HEK293 (cell line): ENCODE measurements at regions not wholly inside any gene's neighbourhood (a gene's known extent, or its start where the extent isn't known, plus 50 kb on each side); places are given as distances from the start of the nearest gene placed in this dataset.

Experiments
- BCL11A ChIP-seq: fragments of 450-650 bp; formaldehyde crosslinking; IDR thresholded peaks from 2 replicates; pipeline ENCODE4 v1.5.1; 2016; ENCODE audit warnings: low read depth, missing biosample characterization, missing genetic modification characterization
- ELK4 ChIP-seq: IDR thresholded peaks from 2 replicates; pipeline ENCODE4 v1.6.1; 2011; ENCODE audit warnings: mild to moderate bottlenecking, low read depth, low read length, borderline replicate concordance
- ZNF16 ChIP-seq: fragments of 450-650 bp; formaldehyde crosslinking; IDR thresholded peaks from 2 replicates; pipeline ENCODE4 v1.5.1; 2016; ENCODE audit warnings: low read depth, missing biosample characterization, missing genetic modification characterization
- ZNF335 ChIP-seq: fragments of 450-650 bp; formaldehyde crosslinking; conservative IDR thresholded peaks from 2 replicates; pipeline ENCODE4 v1.5.1; 2016; ENCODE audit warnings: missing biosample characterization, missing genetic modification characterization
- ZNF398 ChIP-seq: fragments of 450-650 bp; formaldehyde crosslinking; IDR thresholded peaks from 2 replicates; pipeline ENCODE4 v1.5.1; 2017; ENCODE audit warnings: missing biosample characterization, missing genetic modification characterization
- ZNF561 ChIP-seq: fragments of 450-650 bp; IDR thresholded peaks from 2 replicates; pipeline ENCODE4 v1.5.1; 2018; ENCODE audit warnings: missing biosample characterization, missing genetic modification characterization, borderline replicate concordance
- ZSCAN16 ChIP-seq: fragments of 450-650 bp; formaldehyde crosslinking; IDR thresholded peaks from 2 replicates; pipeline ENCODE4 v1.5.1; 2016; ENCODE audit warnings: missing biosample characterization, missing genetic modification characterization
- TF ChIP-seq, protein P1 (sequence below): fragments of 450-650 bp; formaldehyde crosslinking; IDR thresholded peaks from 2 replicates; pipeline ENCODE4 v1.5.1; 2016; ENCODE audit warnings: missing biosample characterization, missing genetic modification characterization
- TF ChIP-seq, protein P2 (sequence below): fragments of 450-650 bp; formaldehyde crosslinking; conservative IDR thresholded peaks from 2 replicates; pipeline ENCODE4 v1.5.1; 2016; ENCODE audit warnings: low read depth, missing biosample characterization, missing genetic modification characterization
- TF ChIP-seq, protein P3 (sequence below): fragments of 450-650 bp; formaldehyde crosslinking; IDR thresholded peaks from 2 replicates; pipeline ENCODE4 v1.5.1; 2016; ENCODE audit warnings: missing biosample characterization, missing genetic modification characterization, borderline replicate concordance

- TF ChIP-seq, protein P1, sequence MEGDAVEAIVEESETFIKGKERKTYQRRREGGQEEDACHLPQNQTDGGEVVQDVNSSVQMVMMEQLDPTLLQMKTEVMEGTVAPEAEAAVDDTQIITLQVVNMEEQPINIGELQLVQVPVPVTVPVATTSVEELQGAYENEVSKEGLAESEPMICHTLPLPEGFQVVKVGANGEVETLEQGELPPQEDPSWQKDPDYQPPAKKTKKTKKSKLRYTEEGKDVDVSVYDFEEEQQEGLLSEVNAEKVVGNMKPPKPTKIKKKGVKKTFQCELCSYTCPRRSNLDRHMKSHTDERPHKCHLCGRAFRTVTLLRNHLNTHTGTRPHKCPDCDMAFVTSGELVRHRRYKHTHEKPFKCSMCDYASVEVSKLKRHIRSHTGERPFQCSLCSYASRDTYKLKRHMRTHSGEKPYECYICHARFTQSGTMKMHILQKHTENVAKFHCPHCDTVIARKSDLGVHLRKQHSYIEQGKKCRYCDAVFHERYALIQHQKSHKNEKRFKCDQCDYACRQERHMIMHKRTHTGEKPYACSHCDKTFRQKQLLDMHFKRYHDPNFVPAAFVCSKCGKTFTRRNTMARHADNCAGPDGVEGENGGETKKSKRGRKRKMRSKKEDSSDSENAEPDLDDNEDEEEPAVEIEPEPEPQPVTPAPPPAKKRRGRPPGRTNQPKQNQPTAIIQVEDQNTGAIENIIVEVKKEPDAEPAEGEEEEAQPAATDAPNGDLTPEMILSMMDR (tag by site-specific recombination) = no peak
- TF ChIP-seq, protein P2, sequence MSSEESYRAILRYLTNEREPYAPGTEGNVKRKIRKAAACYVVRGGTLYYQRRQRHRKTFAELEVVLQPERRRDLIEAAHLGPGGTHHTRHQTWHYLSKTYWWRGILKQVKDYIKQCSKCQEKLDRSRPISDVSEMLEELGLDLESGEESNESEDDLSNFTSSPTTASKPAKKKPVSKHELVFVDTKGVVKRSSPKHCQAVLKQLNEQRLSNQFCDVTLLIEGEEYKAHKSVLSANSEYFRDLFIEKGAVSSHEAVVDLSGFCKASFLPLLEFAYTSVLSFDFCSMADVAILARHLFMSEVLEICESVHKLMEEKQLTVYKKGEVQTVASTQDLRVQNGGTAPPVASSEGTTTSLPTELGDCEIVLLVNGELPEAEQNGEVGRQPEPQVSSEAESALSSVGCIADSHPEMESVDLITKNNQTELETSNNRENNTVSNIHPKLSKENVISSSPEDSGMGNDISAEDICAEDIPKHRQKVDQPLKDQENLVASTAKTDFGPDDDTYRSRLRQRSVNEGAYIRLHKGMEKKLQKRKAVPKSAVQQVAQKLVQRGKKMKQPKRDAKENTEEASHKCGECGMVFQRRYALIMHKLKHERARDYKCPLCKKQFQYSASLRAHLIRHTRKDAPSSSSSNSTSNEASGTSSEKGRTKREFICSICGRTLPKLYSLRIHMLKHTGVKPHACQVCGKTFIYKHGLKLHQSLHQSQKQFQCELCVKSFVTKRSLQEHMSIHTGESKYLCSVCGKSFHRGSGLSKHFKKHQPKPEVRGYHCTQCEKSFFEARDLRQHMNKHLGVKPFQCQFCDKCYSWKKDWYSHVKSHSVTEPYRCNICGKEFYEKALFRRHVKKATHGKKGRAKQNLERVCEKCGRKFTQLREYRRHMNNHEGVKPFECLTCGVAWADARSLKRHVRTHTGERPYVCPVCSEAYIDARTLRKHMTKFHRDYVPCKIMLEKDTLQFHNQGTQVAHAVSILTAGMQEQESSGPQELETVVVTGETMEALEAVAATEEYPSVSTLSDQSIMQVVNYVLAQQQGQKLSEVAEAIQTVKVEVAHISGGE (tag by site-specific recombination) = no peak
- TF ChIP-seq ZNF398 (tag by site-specific recombination) (no peak), ZSCAN16 (no peak), BCL11A (tag by site-specific recombination) (no peak), ZNF16 (tag by site-specific recombination) (no peak), ELK4 (no peak), ZNF561 (no peak), ZNF335 (tag by site-specific recombination) (no peak)
- TF ChIP-seq, protein P3, sequence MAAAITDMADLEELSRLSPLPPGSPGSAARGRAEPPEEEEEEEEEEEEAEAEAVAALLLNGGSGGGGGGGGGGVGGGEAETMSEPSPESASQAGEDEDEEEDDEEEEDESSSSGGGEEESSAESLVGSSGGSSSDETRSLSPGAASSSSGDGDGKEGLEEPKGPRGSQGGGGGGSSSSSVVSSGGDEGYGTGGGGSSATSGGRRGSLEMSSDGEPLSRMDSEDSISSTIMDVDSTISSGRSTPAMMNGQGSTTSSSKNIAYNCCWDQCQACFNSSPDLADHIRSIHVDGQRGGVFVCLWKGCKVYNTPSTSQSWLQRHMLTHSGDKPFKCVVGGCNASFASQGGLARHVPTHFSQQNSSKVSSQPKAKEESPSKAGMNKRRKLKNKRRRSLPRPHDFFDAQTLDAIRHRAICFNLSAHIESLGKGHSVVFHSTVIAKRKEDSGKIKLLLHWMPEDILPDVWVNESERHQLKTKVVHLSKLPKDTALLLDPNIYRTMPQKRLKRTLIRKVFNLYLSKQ = no peak
Observed at GRCh38 chr12:105769486-105769885, 369.3 kb downstream of the NUAK1 start.
